ENCODE measurements at regions not wholly inside any gene's neighbourhood (a gene's known extent, or its start where the extent isn't known, plus 50 kb on each side); places are given as distances from the start of the nearest gene placed in this dataset.
A peak's percentile ranks its signal among the peaks of the same experiment; 100 is the strongest.
"Not testable (repeated sequence)": the region's sequence is repeated elsewhere in the genome, so short reads cannot be mapped to it uniquely, and the experiment has no call there.

GRCh38 chr15:75100679-75101078 is 77.3 kb downstream of the PPCDC start:
- DNase-seq = no peak
- intact Hi-C loops (cut with DNase I) = no loop called here
- ATAC-seq (ENCODE audit: poor library complexity) = no peak

- ATAC-seq (ENCODE audit: poor library complexity) (peak; percentile 77), DNase-seq (no peak)
- intact Hi-C loops (cut with DNase I) = no loop called here
Measured at GRCh38 chr15:75104804-75105557, 81.6 kb downstream of the PPCDC start.

DNA sequence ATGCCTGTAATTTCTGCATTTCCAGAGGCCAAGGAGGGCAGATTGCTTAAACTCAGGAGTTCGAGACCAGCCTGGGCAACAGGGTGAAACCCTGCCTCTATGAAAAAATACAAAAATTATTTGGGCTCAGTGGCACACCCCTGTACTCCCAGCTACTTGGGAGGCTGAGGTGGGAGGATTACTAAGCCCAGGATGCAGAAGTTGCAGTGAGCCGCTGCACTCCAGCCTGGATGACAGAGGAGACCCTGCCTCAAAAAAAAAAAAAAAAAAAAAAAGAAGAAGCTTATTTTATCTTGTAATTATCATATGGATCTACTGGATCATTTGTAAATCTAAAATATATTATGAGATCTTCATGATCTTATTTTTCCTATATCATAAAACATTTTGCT is 84.1 kb downstream of the PPCDC start:
- ATAC-seq (ENCODE audit: poor library complexity) (no peak), DNase-seq (no peak)
- intact Hi-C loops (cut with DNase I) = no loop called here

DNA sequence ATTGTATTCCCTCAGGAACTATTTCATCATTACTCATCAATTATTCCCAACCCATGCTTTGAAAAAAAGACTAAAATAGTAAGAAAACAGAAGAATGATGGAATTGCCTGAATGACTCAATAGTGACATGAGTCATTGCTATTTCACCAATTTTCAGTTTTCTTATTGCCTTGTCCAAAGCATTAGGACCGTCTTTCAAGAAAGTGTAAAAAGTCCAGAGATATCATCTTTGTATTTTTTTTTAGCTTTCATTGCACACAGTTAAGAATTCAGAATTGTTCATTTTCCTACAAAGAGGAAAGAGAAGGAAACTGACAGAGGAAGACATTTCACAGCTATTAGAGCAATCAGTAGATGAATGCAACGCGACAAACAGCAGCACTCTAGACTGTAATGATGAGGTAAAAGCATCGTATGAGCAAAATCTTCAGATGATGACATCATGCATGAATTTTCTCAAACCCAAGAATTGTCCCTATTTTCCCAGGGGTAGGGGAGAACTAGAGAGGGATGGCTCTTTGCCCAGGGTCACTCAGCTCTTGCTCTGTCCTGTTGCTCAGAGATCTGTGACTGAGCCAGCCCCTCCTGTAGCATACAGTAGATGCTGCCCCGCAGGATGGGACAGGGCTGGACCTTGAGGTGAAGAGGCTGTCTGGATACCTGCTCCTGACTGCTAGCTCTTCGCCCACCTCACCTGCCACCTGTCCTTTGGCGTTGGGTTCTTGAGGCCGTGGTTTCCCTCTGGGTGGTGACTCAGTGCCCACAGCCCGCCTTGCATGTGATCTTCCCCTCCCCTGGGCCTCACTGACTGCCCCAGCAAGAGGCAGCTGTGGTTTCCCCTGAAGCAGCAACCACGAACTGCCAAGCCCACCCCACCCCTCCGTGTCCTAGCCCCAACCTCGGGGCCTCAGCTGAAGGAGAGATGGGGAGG is 84.8 kb downstream of the PPCDC start:
- no peak for ATAC-seq (ENCODE audit: poor library complexity)
- DNase-seq = no peak
- intact Hi-C loops (cut with DNase I) = no loop called here

DNA sequence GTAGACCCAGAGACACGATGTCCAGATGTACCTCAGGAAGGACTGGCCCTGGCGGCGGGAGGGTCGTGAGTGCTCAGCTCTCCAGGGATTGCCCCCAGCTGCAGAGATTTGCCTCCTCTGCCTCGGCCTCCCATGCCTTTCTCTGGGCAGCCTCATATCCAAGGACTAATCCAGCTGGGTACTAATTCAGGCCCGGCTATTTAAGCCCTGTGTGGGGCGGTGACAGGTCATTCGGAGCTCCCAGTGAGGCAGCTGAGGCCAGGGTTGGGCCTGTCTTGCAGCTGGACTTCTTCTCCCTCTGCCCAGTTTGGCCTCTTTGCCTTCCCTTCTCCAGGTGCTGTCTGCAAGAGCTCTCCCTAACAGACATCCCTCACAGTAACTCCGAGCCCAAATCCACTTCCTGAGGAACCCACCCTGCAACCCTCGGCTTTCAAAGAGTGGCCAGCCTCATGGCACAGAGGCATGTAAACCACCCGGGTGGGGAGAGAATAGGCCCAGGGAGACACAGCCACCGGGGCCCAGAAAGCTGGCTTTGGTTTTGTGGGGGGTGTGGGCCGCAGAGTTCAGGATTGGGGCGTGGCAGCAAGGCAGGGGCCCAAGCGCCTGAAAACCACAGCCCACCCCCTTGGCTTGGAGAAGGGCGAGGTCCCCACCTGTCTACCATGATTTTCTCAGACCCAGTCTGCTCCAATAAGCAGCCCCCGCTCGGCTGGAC is 85.8 kb downstream of the PPCDC start:
- DNase-seq = no peak
- intact Hi-C loops (cut with DNase I) = no loop called here
- ATAC-seq (ENCODE audit: poor library complexity) = no peak

GRCh38 chr15:75109736-75110130 is 86.3 kb downstream of the PPCDC start:
- ATAC-seq (ENCODE audit: poor library complexity) (no peak), DNase-seq (no peak)
- intact Hi-C loops (cut with DNase I) = no loop called here

GRCh38 chr15:75112278-75112847 is 89.0 kb downstream of the PPCDC start:
- DNase-seq (no peak), ATAC-seq (ENCODE audit: poor library complexity) (no peak)
- intact Hi-C loops (cut with DNase I) = no loop called here

DNA sequence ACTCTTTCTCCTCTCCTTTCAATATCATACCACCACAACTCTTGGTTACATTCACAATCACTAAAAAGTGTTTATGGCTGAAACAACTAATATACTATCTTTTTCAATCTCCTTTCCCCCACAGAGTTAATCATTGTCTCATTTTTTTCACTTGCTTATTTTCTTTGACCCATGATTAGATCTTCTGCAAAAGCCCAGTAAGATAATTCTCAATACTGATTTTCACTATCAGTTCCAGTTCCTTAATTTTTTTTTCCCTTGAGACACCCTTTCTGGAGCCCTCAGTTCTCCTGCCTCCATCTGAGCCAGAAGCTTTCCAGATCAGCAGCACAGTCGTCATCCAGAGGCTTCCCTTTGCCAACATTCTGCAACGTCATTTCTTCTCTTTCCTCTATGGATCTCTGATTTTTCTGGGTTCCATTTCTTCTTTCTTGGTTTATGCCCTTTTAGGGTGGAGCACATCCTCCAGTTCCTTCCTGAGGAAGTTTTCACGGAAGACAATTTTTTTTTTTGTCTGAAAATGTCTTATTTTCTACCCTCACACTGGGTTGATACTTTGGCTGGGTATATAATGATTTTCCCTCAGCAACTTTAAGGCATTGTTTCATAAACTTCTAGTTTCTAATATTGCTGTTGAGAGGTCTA is 88.7 kb upstream of the C15orf39 start:
- ATAC-seq (ENCODE audit: poor library complexity) = peak; percentile 40
- intact Hi-C loops (cut with DNase I) = no loop called here
- no peak for DNase-seq

DNA sequence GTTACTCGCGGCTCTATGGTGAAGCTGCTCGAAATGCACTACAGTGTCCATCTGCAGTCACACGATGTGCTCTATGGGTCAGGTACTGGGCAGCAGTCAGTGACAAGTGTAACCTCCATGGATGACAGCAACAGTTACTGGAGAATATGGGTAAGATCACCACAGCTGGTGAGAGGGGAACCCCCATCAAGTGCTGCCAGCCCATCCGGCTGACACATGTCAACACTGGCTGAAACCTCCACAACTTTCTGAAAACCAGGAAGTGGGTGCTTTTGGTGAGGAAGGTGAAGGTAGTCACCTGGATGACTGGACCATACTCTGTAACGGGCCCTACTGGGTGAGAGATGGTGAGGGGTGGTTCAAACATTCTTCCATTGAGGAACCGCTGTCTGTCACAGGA is 87.4 kb upstream of the C15orf39 start:
- DNase-seq (no peak), ATAC-seq (ENCODE audit: poor library complexity) (no peak)
- intact Hi-C loops (cut with DNase I) = no loop called here

DNA sequence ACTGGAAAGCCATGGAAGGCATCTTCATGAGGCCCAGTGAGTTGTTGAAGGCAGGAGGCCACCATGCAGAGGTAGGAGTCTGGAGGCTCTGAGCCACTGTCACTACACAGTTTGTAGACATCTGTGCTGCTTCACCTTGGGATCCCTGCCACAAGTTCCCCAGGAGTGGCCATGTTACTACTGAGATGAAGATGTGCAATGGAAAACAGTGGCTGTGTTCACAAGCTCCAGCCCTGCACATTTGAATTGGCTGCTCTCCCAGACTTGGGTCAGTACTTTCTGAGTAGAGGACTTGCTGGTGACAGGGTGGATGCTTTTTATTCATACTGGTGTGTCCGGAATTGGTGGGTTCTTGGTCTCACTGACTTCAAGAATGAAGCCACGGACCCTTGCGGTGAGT is 86.9 kb upstream of the C15orf39 start:
- ATAC-seq (ENCODE audit: poor library complexity) (peak; percentile 46), DNase-seq (no peak)
- intact Hi-C loops (cut with DNase I) = no loop called here

DNA sequence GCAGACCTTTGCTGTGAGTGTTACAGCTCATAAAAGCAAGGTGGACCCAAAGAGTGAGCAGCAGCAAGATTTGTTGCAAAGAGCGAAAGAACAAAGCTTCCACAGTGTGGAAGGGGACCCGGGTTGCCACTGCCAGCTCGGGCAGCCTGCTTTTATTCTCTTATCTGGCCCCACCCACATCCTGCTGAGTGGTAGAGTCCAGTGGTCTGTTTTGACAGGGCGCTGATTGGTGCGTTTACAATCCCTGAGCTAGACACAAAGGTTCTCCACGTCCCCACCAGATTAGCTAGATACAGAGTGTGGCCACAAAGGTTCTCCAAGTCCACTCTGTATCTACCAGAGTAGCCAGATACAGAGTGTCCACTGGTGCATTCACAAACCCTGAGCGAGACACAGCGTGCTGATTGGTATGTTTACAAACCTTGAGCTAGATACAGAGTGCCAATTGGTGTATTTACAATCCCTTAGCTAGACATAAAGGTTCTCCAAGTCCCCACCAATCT is 86.2 kb upstream of the C15orf39 start:
- DNase-seq; intact Hi-C loops (cut with DNase I); ATAC-seq (ENCODE audit: poor library complexity): not testable (repeated sequence)

- DNase-seq; intact Hi-C loops (cut with DNase I); ATAC-seq (ENCODE audit: poor library complexity): not testable (repeated sequence)
Measured at GRCh38 chr15:75116143-75116542, 85.5 kb upstream of the C15orf39 start.

DNA sequence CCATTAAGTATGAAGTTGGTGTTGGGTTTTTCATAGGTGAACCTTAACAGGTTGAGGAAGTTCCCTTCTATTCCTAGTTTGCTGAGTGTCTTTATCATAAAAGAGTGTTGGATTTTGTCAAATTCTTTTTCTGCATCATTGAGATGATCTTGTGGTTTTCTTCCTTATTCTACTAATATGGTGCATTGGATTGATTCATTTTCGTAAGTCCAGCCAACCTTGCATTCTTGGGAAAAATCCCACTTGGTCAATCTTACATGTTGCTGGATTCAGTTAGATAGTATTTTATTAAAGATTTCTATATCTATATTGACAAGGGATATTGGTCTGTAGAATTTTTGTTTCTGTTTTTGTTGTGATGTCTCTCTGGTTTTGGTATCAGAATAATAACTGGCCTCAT is 83.7 kb upstream of the C15orf39 start:
- intact Hi-C loops (cut with DNase I) = no loop called here
- no peak for DNase-seq
- no peak for ATAC-seq (ENCODE audit: poor library complexity)

DNA sequence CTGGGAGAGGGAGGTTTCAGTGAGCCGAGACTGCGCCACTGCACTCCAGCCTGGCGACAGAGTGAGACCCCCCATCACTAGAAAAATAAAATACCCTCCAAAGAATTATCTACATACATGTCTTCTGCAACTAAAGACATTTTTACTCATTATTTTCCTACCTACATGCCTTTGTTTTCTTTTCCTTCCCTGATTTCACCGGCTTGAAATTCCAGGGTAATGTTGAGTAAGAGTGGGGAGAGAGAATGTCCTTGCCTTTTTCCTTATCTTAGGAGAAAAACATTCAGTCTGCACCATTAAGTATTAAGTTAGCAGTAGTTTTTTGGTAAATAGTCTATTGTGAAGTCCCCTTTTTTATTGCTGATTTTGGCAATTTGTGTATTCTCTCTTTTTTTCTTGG is 82.4 kb upstream of the C15orf39 start:
- ATAC-seq (ENCODE audit: poor library complexity); intact Hi-C loops (cut with DNase I); DNase-seq: not testable (repeated sequence)

DNA sequence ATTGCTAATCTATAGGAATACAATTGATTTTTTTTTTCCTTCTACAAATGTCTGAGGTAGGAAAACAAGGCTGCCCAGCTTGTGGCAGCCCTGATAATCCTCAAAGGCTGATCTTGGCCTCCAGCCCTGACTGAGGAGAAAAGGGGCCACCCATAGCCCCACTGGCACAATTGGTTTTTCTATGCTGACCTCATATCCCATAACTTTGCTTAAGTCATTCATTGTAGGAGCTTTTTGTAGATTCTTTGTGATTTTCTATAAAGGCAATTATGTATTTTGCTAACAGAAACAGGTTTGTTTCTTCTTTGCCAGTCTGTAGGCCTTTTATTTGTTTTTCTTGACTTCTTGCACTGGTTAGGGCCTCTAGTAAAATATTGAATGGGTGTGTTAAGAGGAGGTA is 80.2 kb upstream of the C15orf39 start:
- DNase-seq (no peak), ATAC-seq (ENCODE audit: poor library complexity) (no peak)
- intact Hi-C loops (cut with DNase I) = no loop called here

DNA sequence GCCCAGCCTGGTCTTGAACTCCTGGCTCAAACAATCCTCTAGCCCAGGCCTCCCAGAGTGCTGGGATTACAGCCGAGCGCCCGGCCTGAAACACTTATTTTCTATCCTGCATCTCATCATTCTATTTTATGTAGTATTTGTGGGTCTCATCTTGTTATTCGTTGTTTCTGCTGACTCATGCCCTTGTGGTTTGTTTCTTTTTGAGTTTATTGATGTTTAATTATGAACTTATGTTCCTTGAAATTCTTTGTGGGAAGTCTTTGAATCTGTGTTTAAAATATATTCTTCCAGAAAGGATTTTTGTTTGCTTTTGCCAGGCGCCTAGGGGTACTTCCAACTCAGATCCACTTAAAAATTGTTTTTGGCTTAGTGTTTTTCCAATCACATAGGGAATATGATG is 78.3 kb upstream of the C15orf39 start:
- ATAC-seq (ENCODE audit: poor library complexity) (no peak), DNase-seq (no peak)
- intact Hi-C loops (cut with DNase I) = no loop called here

- intact Hi-C loops (cut with DNase I); DNase-seq; ATAC-seq (ENCODE audit: poor library complexity): not testable (repeated sequence)
Measured at GRCh38 chr15:75124278-75124677, 77.4 kb upstream of the C15orf39 start.

DNA sequence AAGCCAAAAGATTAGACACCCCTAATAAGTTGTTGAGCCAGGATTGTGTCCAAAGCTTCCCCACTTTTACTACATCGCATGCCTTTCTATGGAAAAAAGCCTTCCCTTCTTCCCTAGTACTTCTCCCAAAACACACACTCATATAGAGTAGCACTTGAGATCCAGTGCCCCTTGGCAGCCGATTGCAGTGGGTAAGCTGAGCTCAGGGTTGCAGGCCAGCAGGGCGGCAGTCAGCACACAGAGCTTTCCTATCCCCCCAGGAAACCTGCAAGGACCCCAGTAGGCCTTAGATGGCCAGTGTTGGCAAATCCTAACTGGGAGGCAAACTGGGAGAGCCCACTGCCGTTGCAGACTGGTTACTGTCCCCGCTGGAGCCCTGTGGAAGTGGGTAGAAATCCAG is 75.7 kb upstream of the C15orf39 start:
- intact Hi-C loops (cut with DNase I) = no loop called here
- ATAC-seq (ENCODE audit: poor library complexity) (no peak), DNase-seq (no peak)
